K562 (cell line): ENCODE measurements at regions not wholly inside any gene's neighbourhood (a gene's known extent, or its start where the extent isn't known, plus 50 kb on each side); places are given as distances from the start of the nearest gene placed in this dataset.

Experiments used
- ATAC-seq: fragments of 200-7000 bp; cut with Tn5 transposase; 3 replicates; pipeline ENCODE4 v1.9.1; 2020; ENCODE audit warnings: moderate library complexity
- BruUV-seq: library from RNA; stranded (reverse); fragments of 400-500 nt; replicated peaks from 2 replicates; lab custom pipeline; 2021; lab: Mats Ljungman, UMichigan
- CTCF ChIA-PET: fragments of 300-600 bp; formaldehyde crosslinking; extraction: SDS; loops from one replicate; lab custom pipeline; 2021; ENCODE audit warnings: low intra/inter-chr PET ratio; lab: Yijun Ruan, JAX
- POLR2A ChIA-PET: fragments of 300-600, 350-650 bp; sonication (Branson Sonifier 250); formaldehyde crosslinking; extraction: SDS; loops from one replicate; lab custom pipeline; 2021; ENCODE audit warnings: antibody characterized with exemption, inconsistent platforms; lab: Yijun Ruan, JAX
- DNase-seq, 4 experiments: peaks; one replicate each; pipeline versions ENCODE4 v3.0.0 to v3.0.0-alpha.2; 2011 to 2018; ENCODE audit warnings: low spot score in 3 of 4, mixed read lengths in 3 of 4; ENCODE audit errors: extremely low read depth in 1 of 4
- FAIRE-seq: peaks from 2 replicates; lab custom pipeline; 2011; peaks lifted over from hg19 to GRCh38; lab: Jason Lieb, UNC
- H2AFZ ChIP-seq: 2 replicates; pipeline ENCODE4 v1.6.0; 2011; ENCODE audit warnings: low read depth, low read length, control low read depth, inconsistent platforms
- H3K27ac ChIP-seq: fragments of 200-600 bp; 3 replicates; pipeline ENCODE4 v1.8.0; 2011; ENCODE audit warnings: low read depth, mild to moderate bottlenecking, control low read depth, inconsistent platforms, low read length, moderate library complexity, mixed read lengths; ENCODE audit errors: extremely low read depth
- H3K27me3 ChIP-seq, 2 experiments: fragments of 300-600 bp in 1 of 2; 2 replicates in 1 of 2; 3 replicates in 1 of 2; pipeline versions ENCODE4 v1.6.0 to v1.8.0; 2011; ENCODE audit warnings: inconsistent platforms in 2 of 2, low read length in 2 of 2, mild to moderate bottlenecking in 1 of 2, mixed read lengths in 1 of 2, moderate library complexity in 1 of 2; ENCODE audit not compliant: control insufficient read depth in 2 of 2, insufficient read depth in 2 of 2
- H3K36me3 ChIP-seq: fragments of 300-600 bp; 3 replicates; pipeline ENCODE4 v1.8.0; 2011; ENCODE audit warnings: mild to moderate bottlenecking, low read length, inconsistent platforms; ENCODE audit not compliant: control insufficient read depth, insufficient read depth
- H3K4me1 ChIP-seq, 2 experiments: fragments of 200-600 bp in 1 of 2; replicated peaks in 1 of 2; 2 replicates in 1 of 2; 3 replicates in 1 of 2; pipeline versions ENCODE4 v1.5.1 to v1.8.0; 2011; ENCODE audit warnings: inconsistent platforms in 2 of 2, low read length in 2 of 2, mild to moderate bottlenecking in 1 of 2, mixed read lengths in 1 of 2, moderate library complexity in 1 of 2; ENCODE audit not compliant: control insufficient read depth in 2 of 2, insufficient read depth in 2 of 2
- H3K4me2 ChIP-seq: 2 replicates; pipeline ENCODE4 v1.6.1; 2011; ENCODE audit warnings: low read length, control low read depth, inconsistent platforms, mixed read lengths; ENCODE audit not compliant: insufficient read depth
- H3K4me3 ChIP-seq: fragments of 200-600 bp; sonication (generic), shearing (Covaris generic); 2 replicates; pipeline ENCODE4 v1.5.1; 2016; ENCODE audit warnings: control low read depth, inconsistent platforms
- H3K79me2 ChIP-seq: fragments of 200-600 bp; 3 replicates; pipeline ENCODE4 v1.8.0; 2011; ENCODE audit warnings: low read length, inconsistent platforms; ENCODE audit not compliant: control insufficient read depth, insufficient read depth
- H3K9ac ChIP-seq, 2 experiments: 2 replicates each; pipeline versions ENCODE4 v1.6.0 to v1.6.1; 2011; ENCODE audit warnings: low read depth in 2 of 2, low read length in 2 of 2, control low read depth in 1 of 2, inconsistent platforms in 1 of 2, mild to moderate bottlenecking in 1 of 2, mixed read lengths in 1 of 2; ENCODE audit not compliant: insufficient read depth in 1 of 2
- H3K9me1 ChIP-seq: one replicate; pipeline ENCODE4 v1.6.0; 2011; ENCODE audit warnings: inconsistent platforms, mild to moderate bottlenecking, low read length, moderate library complexity; ENCODE audit not compliant: control insufficient read depth, insufficient read depth
- H3K9me3 ChIP-seq: replicated peaks from 2 replicates; pipeline ENCODE4 v1.5.1; 2011; ENCODE audit warnings: low read depth, low read length, inconsistent platforms; ENCODE audit not compliant: control insufficient read depth, insufficient read depth
- H4K20me1 ChIP-seq: replicated peaks from 2 replicates; pipeline ENCODE4 v1.6.1; 2011; ENCODE audit warnings: low read length, inconsistent platforms, mixed read lengths; ENCODE audit not compliant: control insufficient read depth, insufficient read depth
- ETV1 ChIP-seq: fragments of 450-650 bp; conservative IDR thresholded peaks from 2 replicates; pipeline ENCODE4 v1.6.1; 2016; ENCODE audit warnings: missing genetic modification characterization, control low read depth, low read depth, missing compliant biosample characterization
- KDM5B ChIP-seq: fragments of 200-600 bp; sonication (generic); IDR thresholded peaks from 2 replicates; pipeline ENCODE4 v1.6.1; 2012; ENCODE audit warnings: low read depth, mild to moderate bottlenecking, moderate library complexity, low read length, control low read depth, inconsistent platforms; ENCODE audit not compliant: insufficient replicate concordance
- PHF21A ChIP-seq: fragments of 450-650 bp; IDR thresholded peaks from 2 replicates; pipeline ENCODE4 v1.6.1; 2017; ENCODE audit warnings: low read depth, borderline replicate concordance
- PML ChIP-seq: IDR thresholded peaks from 2 replicates; pipeline ENCODE4 v1.6.1; 2012; ENCODE audit warnings: low read length, inconsistent platforms
- PPARD ChIP-seq: fragments of 250-450 bp; sonication (Bioruptor Pico); IDR thresholded peaks from 2 replicates; pipeline ENCODE4 v1.8.0; 2022; ENCODE audit warnings: inconsistent platforms, mild to moderate bottlenecking, moderate library complexity
- ZBTB17 ChIP-seq: fragments of 450-650 bp; formaldehyde crosslinking; IDR thresholded peaks from 2 replicates; pipeline ENCODE4 v1.4.0; 2020; ENCODE audit warnings: mild to moderate bottlenecking
- ZNF561 ChIP-seq: fragments of 450-650 bp; formaldehyde crosslinking; conservative IDR thresholded peaks from 2 replicates; pipeline ENCODE4 v1.4.0; 2020; ENCODE audit warnings: mild to moderate bottlenecking, moderate library complexity
- WGBS: fragments of 100-300 bp; shearing (Covaris generic); methylation state at CpG from one replicate; pipeline ENCODE4 v1.1.6; 2016; ENCODE audit warnings: low coverage, mixed read lengths; ENCODE audit not compliant: insufficient coverage; ENCODE audit errors: missing lambda C conversion rate; 5-methylcytosine and 5-hydroxymethylcytosine counted together
- in situ Hi-C: fragments of 300-500 bp; cut with MboI; formaldehyde crosslinking; loops from 4 replicates; pipeline ENCODE4 v1.15.0; 2018; ENCODE audit warnings: inconsistent platforms, mixed read lengths
- intact Hi-C: fragments of 100-400 bp; cut with micrococcal nuclease; formaldehyde crosslinking; loops from 2 replicates; pipeline ENCODE4 v1.14.2; 2022

DNA sequence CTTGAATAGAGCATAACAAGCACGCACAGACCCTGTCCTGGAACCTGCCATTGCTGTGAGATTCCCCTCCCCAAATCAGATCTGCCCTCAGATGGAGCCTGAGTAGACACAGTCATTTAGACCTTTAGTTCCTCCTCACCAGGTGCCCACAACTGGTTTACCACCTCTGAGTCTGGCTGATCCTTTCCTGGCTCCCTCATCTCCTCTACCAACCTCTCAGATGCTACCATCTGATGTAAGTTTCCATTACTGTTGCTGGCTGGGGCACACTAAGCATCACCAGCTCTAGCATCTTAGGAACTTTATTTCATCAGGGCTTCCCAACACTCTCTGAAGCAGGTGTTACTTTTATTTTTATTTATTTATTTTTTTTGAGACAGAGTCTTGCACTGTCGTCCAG lies 288.3 kb downstream of the TLE3 start:
- CTCF ChIA-PET, result no interaction called here
- Histone ChIP-seq H3K27ac (no peak overlapping the region), H3K9me3 (no peaks in the 10 kb centered on the region), H3K9me1 (peaks cover 3% of the 10 kb centered on the region), H2AFZ (no peak overlapping the region), H3K9ac (no peak overlapping the region), H3K4me3 (no peak overlapping the region), H3K36me3 (no peaks in the 10 kb centered on the region), H4K20me1 (peaks cover 4% of the 10 kb centered on the region; the same call in 1 of the 2 replicates), H3K27me3 (peaks cover 2 to 31% of the 10 kb centered on the region in 2 experiments; a peak in 3 of 5 replicates), H3K79me2 (no peaks in the 10 kb centered on the region), H3K4me2 (no peak overlapping the region), H3K4me1 (no peaks in the 10 kb centered on the region; a peak in 1 of 5 replicates)
- no TSS peak for BruUV-seq
- POLR2A ChIA-PET, result interaction anchor here (0.5 to 1.0 kb wide), 3 partner anchors 10 to 76 kb away, joined by 3 read pairs; no protein-coding TSS in a partner anchor
- intact Hi-C loops, result no loop called here
- no peak for DNase-seq
- TF ChIP-seq ETV1 (tag), result no peak
- TF ChIP-seq KDM5B, result no peak
- no peak for TF ChIP-seq ZNF561 (CRISPR knock-in tag)
- TF ChIP-seq PPARD (CRISPR knock-in tag), result no peak
- no peak for TF ChIP-seq PML
- TF ChIP-seq ZBTB17 (CRISPR knock-in tag), result no peak
- no peak for TF ChIP-seq PHF21A
- no peak for FAIRE-seq
- WGBS, result 0% methylated on average over 1 of the region's 2 CpGs
- in situ Hi-C loops, result no loop called here
- no peak for ATAC-seq
